ENCODE measurements at regions not wholly inside any gene's neighbourhood (a gene's known extent, or its start where the extent isn't known, plus 50 kb on each side); places are given as distances from the start of the nearest gene placed in this dataset.

- TF ChIP-seq CTCF (conservative IDR thresholded peaks at IDR 0.05; ENCODE audit: low read depth, low read length) (no peak), EZH2 (IDR thresholded peaks at IDR 0.05; ENCODE audit: borderline replicate concordance, low read depth, low read length, poor library complexity, severe bottlenecking) (no peak)
Observed at GRCh38 chr2:213214209-213214608, 62.8 kb upstream of the IKZF2 start.

Measured in A673 (cell line).